Left ventricle myocardium superior (tissue), 1 donor: ENCODE measurements at regions not wholly inside any gene's neighbourhood (a gene's known extent, or its start where the extent isn't known, plus 50 kb on each side); places are given as distances from the start of the nearest gene placed in this dataset.
"Not testable (repeated sequence)": the region's sequence is repeated elsewhere in the genome, so short reads cannot be mapped to it uniquely, and the experiment has no call there.

ENCODE experiments used
- ATAC-seq: fragments of 200-7000 bp; cut with Tn5 transposase; one replicate; pipeline ENCODE4 v1.9.1; 2020; ENCODE audit warnings: mild to moderate bottlenecking, moderate library complexity
- DNase-seq: peaks from one replicate; pipeline ENCODE4 v3.0.0-alpha.2; 2020
- intact Hi-C: fragments of 100-400 bp; cut with micrococcal nuclease; formaldehyde crosslinking; loops from one replicate; pipeline ENCODE4 v1.11.0; 2022
- donor health status: DM: no; HTN: yes; CAD: no; lungs with severe emphysema.

GRCh38 chr13:21260561-21261290, 84.3 kb downstream of the MRPL57 start:
- intact Hi-C loops, DNase-seq, ATAC-seq: not testable (repeated sequence)

DNA sequence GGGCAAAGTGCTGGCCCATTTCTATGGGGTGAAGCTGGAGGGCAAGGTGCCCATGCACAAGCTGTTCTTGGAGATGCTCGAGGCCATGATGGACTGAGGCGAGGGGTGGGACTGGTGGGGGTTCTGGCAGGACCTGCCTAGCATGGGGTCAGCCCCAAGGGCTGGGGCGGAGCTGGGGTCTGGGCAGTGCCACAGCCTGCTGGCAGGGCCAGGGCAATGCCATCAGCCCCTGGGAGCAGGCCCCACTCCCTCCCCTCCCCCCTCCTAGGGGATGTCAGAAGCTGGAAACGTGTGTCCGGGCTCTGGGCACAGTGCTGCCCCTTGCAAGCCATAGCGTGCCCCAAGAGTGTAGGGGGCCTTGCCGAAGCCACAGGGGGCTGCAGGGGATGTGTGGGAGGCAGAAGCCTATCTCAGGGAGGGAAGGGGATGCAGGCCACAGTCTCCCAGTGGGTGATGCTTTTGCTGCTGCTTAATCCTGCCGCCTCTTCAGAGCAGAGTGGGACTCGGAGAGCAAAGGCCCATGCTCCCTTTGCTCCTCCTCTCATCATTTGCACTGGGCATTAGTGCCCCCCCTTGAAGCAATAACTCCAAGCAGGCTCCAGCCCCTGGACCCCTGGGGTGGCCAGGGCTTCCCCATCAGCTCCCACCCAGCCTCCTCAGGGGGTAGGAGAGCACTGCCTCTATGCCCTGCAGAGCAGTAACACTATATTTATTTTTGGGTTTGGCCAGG, 85.2 kb downstream of the MRPL57 start:
- DNase-seq, intact Hi-C loops, ATAC-seq: not testable (repeated sequence)

DNA sequence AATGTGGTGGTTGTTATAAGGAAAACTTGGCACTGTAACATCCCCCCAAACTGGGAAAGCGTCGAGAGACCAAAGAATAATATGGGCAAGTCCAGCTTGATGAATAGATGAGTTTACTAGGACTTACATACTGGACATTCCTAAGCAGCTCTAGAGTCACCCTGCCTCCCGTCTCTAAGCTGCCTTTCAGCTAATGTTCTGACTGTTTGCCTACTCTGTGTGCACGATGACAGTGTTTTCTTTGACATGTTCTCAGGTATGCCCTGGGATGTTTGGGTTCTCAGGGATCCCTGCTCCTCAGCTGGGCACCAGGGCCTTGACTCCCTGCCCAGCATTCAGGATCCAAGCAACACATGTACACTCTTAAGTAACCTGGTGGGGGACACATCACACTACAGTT, 87.5 kb downstream of the MRPL57 start:
- intact Hi-C loops, ATAC-seq, DNase-seq: not testable (repeated sequence)

- DNase-seq, intact Hi-C loops, ATAC-seq: not testable (repeated sequence)
Observed at GRCh38 chr13:21268485-21268884, 92.0 kb downstream of the MRPL57 start.

DNA sequence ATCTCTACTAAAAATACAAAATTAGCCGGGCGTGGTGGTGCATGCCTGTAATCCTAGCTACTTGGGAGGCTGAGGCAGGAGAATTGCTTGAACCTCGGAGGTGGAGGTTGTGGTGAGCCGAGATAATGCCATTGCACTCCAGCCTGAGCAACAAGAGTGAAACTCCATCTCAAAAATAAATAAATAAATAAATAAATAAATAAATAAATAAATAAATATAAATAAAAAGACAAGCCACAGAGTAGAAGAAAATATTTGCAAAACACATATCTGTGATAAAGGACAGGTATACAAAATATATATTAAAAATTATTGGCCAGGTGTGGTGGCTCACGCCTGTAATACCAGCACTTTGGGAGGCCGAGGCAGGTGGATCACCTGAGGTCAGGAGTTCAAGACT, 96.0 kb downstream of the MRPL57 start:
- DNase-seq, intact Hi-C loops, ATAC-seq: not testable (repeated sequence)

DNA sequence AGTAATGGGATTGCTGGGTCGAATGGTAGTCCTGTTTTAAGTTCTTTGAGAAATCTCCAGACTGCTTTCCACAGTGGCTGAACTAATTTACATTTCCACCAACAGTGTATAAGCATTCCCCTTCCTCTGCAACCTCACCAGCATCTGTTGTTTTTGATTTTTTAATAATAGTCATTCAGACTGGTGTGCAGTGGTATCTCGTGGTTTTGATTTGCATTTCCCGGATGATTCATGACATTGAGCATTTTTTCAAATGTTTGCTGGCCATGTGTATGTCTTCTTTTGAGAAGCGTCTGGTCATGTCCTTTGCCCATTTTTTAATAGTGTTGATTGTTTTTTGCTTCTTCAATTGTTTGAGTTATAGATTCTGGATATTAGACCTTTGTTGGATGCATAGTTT, 98.0 kb downstream of the MRPL57 start:
- ATAC-seq, DNase-seq, intact Hi-C loops: not testable (repeated sequence)

- intact Hi-C loops = no loop called here
- no peak for ATAC-seq
- no peak for DNase-seq
Observed at GRCh38 chr13:21282065-21282464, 105.6 kb downstream of the MRPL57 start.

GRCh38 chr13:21287331-21287907, 111.0 kb downstream of the MRPL57 start:
- DNase-seq (no peak), ATAC-seq (no peak)
- intact Hi-C loops = no loop called here

GRCh38 chr13:21289475-21289874, 113.0 kb downstream of the MRPL57 start:
- ATAC-seq (no peak), DNase-seq (no peak)
- intact Hi-C loops = no loop called here

DNA sequence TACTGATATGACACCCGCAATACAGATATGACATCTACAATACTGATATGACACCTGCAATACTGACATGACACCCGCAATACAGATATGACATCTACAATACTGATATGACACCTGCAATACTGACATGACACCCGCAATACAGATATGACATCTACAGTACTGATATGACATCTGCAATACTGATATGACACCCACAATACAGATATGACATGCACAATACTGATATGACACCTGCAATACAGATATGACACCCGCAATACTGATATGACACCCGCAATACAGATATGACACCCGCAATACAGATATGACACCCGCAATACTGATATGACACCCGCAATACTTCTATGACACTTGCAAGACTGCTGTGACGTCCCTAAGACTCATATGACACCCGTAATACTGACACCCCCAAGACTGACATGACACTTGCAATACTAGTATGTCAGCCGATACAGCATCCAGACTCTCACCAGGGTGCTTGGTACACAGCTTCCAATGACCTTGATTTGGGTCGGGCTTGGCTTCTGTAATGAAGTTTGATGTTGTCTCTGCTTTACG, 114.1 kb downstream of the MRPL57 start:
- DNase-seq, ATAC-seq, intact Hi-C loops: not testable (repeated sequence)

DNA sequence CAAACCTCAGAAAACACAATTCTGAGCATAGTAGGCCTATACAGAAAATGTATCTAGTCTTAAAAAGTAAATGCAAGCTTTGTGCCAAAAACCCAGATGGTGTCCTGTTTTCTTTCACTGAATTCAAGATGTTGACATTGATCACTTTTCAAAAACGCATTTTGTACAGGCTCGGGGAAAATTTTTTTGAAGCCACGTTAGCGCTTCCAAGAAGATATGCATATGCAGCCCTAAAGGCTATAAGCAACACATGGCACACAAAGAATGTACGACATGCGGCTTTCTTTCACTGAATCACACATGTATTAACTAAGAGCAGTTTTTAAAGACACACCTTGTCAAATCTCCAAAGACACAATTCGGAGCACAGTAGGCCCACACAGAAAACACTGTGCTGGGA, 115.4 kb downstream of the MRPL57 start:
- DNase-seq (no peak), ATAC-seq (no peak)
- intact Hi-C loops = no loop called here

DNA sequence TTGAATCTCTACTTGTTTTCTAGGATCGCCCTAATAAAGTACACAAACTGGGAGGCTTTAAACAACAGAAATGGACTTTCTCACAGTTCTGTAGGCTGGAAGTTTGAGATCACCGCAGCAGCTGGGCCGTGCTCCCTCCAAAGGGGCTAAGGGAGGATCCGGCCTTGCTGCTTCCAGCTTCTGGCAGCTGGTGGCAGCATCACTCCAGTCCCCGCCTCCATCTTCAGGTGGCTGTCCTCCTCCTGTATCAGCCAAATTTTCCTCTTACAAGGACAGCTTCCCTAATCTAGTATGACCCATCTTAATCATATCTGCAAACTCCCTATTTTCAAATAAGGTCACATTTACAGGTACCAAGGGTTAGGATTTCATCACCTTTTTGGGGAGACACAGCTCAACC, 120.5 kb downstream of the MRPL57 start:
- ATAC-seq (peak; percentile 70), DNase-seq (peak; percentile 51)
- intact Hi-C loops = loop anchor here (5.0 kb wide), 1 partner anchor 180 kb away; no protein-coding TSS in a partner anchor

- DNase-seq = no peak
- intact Hi-C loops = loop anchor here (5.0 kb wide), 1 partner anchor 180 kb away; no protein-coding TSS in a partner anchor
- ATAC-seq = no peak
Observed at GRCh38 chr13:21297447-21297846, 121.0 kb downstream of the MRPL57 start.

DNA sequence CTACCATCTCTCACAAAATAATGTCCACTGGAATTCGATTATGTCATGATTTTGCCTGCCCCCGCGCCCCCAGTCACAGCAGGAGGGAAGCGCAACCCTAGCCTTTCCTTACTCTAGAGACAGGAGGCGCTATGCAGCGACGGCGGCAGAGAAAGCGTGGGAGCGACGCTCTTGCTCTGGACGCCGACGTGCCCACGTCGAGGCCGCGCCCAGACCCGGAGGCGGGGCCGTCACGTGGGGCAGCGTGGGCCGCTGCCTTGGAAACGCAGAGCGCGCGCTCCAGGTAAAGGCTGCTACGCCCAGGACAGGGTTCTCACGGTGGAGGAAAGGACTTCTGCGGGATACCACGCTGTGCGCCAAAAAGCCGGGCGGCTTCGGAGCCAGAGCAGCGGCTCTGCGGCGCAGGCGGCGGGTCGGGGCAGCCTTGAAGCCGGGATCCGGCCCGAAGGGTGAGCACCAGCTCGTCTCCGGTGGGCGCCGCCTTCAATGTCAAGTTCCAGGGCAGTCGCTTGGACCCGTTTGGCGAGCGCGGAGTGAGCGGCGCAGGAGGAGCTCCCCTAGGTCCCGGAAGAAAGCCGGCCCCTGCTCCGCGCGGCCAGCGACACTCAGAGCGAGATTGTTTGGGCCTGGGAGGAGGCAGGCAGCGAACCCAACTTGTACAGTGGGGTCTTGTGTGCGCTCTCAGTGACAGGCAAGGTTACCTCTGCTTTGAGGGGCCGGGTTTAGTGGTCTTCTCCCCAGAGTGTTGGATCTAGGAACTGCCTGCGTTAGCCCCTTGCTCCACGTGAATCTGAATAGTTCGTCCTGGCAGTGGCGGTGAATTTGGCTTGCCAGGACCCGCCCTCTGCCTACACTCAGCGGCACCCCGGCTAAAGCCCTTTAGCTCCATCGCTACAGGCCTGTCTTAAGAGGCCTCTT, 121.7 kb downstream of the MRPL57 start:
- DNase-seq (peak; percentile 89), ATAC-seq (peak; percentile 100)
- intact Hi-C loops = loop anchor here (5.0 kb wide), 1 partner anchor 179 kb away; no protein-coding TSS in a partner anchor

DNA sequence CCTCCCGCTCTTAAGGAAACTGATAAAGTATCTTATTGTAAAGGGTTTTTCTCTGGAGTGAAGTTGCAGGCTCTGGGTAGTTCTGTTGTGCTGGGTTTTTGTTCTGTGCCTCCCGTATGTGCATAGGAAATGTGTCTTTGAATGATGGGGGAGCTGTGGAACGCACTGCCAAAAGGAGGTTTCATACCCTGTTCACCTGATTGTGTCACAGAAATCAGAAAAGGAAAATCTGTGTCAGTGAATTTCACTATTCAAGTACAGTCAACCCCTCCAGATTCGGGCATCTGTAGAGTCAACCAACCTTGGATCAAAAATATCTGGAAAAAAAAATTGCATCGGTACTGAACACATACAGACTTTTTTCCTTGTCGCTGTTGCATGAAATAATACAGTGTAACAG, 127.8 kb downstream of the MRPL57 start:
- intact Hi-C loops = no loop called here
- ATAC-seq (no peak), DNase-seq (no peak)

- ATAC-seq, DNase-seq, intact Hi-C loops: not testable (repeated sequence)
Observed at GRCh38 chr13:21306300-21307073, 130.0 kb downstream of the MRPL57 start.

DNA sequence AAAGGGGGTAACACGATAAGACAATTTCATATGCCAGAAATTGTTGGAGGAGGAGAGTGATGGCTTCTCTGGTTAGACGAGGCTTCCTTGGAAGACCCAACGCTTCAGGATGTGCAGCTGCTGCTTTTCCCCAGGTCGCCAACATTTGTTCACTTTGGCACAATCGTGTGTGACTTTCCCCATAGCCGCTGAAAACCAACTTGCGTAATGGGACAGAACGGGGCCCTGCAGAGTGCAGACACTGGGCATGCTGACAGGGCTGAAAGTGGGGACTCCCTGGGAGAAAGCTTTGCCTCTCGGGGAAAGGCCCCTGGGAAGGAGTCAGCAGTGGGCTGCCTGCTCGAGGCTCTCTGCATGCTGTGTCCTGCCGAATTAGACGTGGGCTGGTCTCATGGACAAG, 130.7 kb downstream of the MRPL57 start:
- intact Hi-C loops, ATAC-seq, DNase-seq: not testable (repeated sequence)

DNA sequence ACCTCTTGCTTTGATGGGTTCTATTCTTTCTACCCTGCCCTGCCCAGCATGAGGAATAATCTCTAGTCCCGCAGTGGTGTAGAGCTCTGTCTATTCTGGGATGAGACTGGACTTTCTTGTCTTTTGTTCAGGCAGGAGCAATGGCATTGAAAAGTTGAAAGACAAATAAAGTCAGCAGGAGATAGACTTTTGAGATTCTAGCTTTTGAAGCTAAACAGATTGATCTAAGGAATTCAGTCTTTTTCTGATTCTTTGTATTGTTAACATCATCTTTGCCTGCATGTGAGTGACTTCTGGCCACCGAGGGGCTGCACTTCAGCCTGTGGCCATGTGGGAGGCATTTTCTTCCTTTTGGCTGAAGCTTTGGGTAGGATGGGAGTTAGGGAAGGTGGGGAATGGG, 132.4 kb downstream of the MRPL57 start:
- DNase-seq (no peak), ATAC-seq (no peak)
- intact Hi-C loops = no loop called here
